ENCODE measurements at regions not wholly inside any gene's neighbourhood (a gene's known extent, or its start where the extent isn't known, plus 50 kb on each side); places are given as distances from the start of the nearest gene placed in this dataset.

GRCh38 chr2:139457873-139458272, 677.7 kb upstream of the NXPH2 start (continued):
- no peak for TF ChIP-seq TCF15 (CRISPR knock-in tag; IDR thresholded peaks at IDR 0.05)
- TF ChIP-seq CHAMP1 (IDR thresholded peaks at IDR 0.05), result no peak
- no peak for TF ChIP-seq ZNF212 (CRISPR knock-in tag; IDR thresholded peaks at IDR 0.05)
- TF ChIP-seq ZNF695 (CRISPR knock-in tag; IDR thresholded peaks at IDR 0.05), result no peak
- no peak for TF ChIP-seq BMI1 (IDR thresholded peaks at IDR 0.05; ENCODE audit: low read length)
- TF ChIP-seq THAP7 (CRISPR knock-in tag; IDR thresholded peaks at IDR 0.05), result no peak
- no peak for TF ChIP-seq ZNF224 (CRISPR knock-in tag; IDR thresholded peaks at IDR 0.05)
- TF ChIP-seq RAD51 (IDR thresholded peaks at IDR 0.05; ENCODE audit: borderline replicate concordance, low read depth), result no peak
- TF ChIP-seq ZNF431 (CRISPR knock-in tag; IDR thresholded peaks at IDR 0.05), result no peak
- TF ChIP-seq NCOR1 (IDR thresholded peaks at IDR 0.05), result no peak
- no peak for TF ChIP-seq ZNF511 (CRISPR knock-in tag; IDR thresholded peaks at IDR 0.05)
- no peak for TF ChIP-seq HDAC2 (IDR thresholded peaks at IDR 0.05)
- no peak for TF ChIP-seq SMC3 (conservative IDR thresholded peaks at IDR 0.05; ENCODE audit: insufficient read depth, low read depth, low read length)
- no peak for TF ChIP-seq ETV5 (CRISPR knock-in tag; IDR thresholded peaks at IDR 0.05; ENCODE audit: low read depth)
